ENCODE measurements at regions not wholly inside any gene's neighbourhood (a gene's known extent, or its start where the extent isn't known, plus 50 kb on each side); places are given as distances from the start of the nearest gene placed in this dataset.

DNA sequence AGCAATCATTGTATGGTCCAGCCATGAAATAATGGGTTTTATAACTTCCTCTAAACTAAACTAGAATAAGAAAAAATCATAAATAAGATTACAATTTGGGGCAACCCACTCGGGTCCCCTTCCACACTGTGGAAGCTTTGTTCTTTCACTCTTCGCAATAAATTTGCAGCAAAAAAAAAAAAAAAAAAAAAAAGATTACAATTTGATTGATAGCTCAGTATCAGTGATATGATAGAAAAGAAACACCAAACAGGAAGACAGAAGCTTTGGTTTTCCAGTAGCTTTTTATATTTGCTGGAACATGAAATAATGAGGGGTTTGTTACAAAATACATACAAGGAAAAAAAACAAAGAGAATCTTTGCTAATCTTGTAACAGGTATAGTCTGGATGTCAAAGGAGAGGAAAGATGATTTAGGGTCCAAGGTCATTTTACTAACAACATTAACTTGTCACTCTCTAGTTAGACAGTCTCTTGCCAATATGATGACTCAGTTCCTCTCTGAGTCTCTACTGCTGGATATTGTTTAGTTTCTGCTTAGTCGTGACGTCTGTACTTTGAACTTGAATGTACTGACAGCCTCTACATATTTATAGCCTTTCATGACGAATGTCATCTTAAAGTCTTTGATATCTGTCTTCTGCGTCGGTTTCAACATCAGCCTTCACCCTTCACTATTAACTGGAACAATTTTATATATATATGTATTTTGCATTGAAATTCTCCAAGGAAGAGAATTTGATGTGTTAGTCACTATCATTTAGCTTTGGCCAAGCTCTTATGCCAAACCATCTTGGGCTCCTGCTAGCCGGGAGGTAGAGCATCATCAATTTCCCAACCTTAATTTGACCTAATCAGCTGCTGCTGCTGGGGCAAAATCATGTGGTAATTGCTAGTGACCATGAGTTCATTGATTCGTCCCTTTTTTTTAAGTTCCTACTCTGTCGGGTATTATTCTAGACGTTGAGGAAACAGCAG, 213.1 kb upstream of the STXBP5 start:
- DNase-seq (ENCODE audit: low spot score) = no peak
- Mint-ChIP-seq H3K9me3 (peaks cover 15% of the 10 kb centered on the region), H3K4me1 (no peaks in the 10 kb centered on the region), H3K27ac (no peak overlapping the region), H3K27me3 (ENCODE audit: low read depth) (no peaks in the 10 kb centered on the region), H3K36me3 (no peaks in the 10 kb centered on the region), H3K4me3 (no peak overlapping the region)
- ATAC-seq = no peak
- POLR2A ChIA-PET = interaction anchor here (0.6 kb wide), 1 partner anchor 302 kb away, joined by 3 read pairs; no protein-coding TSS in a partner anchor
- TF ChIP-seq NFATC4 (CRISPR knock-in tag; IDR thresholded peaks at IDR 0.05) (no peak), ZNF671 (CRISPR knock-in tag; IDR thresholded peaks at IDR 0.05) (no peak)
- CTCF ChIA-PET = no interaction called here

DNA sequence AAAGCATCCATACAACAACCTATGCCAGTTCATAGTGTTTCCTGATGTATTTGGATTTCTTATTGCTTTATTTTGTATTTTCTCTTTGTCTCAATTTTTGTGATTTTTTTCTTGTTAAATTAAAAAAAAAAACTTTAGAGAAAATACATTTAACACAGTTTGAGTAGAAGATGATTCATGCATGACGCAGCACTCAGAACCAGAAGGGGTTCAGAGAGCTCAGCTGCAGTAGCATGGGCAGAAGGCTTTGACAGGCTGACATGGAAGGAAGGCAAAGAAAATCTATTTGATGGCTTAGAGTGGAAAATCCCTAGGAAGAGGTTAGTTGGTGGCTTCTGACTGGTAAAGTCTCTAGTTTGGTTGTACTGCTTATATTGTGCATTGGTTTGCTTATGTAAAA, 207.2 kb upstream of the STXBP5 start:
- POLR2A ChIA-PET = interaction anchor here (0.6 kb wide), 1 partner anchor 216 kb away, joined by 3 read pairs; no protein-coding TSS in a partner anchor
- Mint-ChIP-seq H3K4me1 (peaks cover 20% of the 10 kb centered on the region), H3K36me3 (no peaks in the 10 kb centered on the region), H3K27me3 (ENCODE audit: low read depth) (no peaks in the 10 kb centered on the region), H3K27ac (no peak overlapping the region), H3K4me3 (no peak overlapping the region), H3K9me3 (peaks cover 1% of the 10 kb centered on the region)
- CTCF ChIA-PET = no interaction called here
- ATAC-seq (no peak), DNase-seq (ENCODE audit: low spot score) (no peak)
- TF ChIP-seq JUN (CRISPR knock-in tag; IDR thresholded peaks at IDR 0.05) = no peak
- no peak for TF ChIP-seq ATF2 (CRISPR knock-in tag; IDR thresholded peaks at IDR 0.05; ENCODE audit: borderline replicate concordance, low read depth)
- no peak for TF ChIP-seq NR2C2 (CRISPR knock-in tag; IDR thresholded peaks at IDR 0.05)
- no peak for TF ChIP-seq E2F1 (CRISPR knock-in tag; IDR thresholded peaks at IDR 0.05)
- TF ChIP-seq MYBL2 (CRISPR knock-in tag; IDR thresholded peaks at IDR 0.05) = no peak
- no peak for TF ChIP-seq MXD4 (CRISPR knock-in tag; IDR thresholded peaks at IDR 0.05; ENCODE audit: borderline replicate concordance)
- no peak for TF ChIP-seq SP1 (CRISPR knock-in tag; conservative IDR thresholded peaks at IDR 0.05)
- no peak for TF ChIP-seq ATF1 (CRISPR knock-in tag; IDR thresholded peaks at IDR 0.05)
- no peak for TF ChIP-seq ZNF396 (CRISPR knock-in tag; IDR thresholded peaks at IDR 0.05; ENCODE audit: borderline replicate concordance)
- TF ChIP-seq, protein P1, sequence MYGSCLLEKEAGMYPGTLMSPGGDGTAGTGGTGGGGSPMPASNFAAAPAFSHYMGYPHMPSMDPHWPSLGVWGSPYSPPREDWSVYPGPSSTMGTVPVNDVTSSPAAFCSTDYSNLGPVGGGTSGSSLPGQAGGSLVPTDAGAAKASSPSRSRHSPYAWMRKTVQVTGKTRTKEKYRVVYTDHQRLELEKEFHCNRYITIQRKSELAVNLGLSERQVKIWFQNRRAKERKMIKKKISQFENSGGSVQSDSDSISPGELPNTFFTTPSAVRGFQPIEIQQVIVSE (CRISPR knock-in tag; IDR thresholded peaks at IDR 0.05; ENCODE audit: borderline replicate concordance) = no peak
- no peak for TF ChIP-seq GTF2I (CRISPR knock-in tag; conservative IDR thresholded peaks at IDR 0.05)
- TF ChIP-seq, protein P2, sequence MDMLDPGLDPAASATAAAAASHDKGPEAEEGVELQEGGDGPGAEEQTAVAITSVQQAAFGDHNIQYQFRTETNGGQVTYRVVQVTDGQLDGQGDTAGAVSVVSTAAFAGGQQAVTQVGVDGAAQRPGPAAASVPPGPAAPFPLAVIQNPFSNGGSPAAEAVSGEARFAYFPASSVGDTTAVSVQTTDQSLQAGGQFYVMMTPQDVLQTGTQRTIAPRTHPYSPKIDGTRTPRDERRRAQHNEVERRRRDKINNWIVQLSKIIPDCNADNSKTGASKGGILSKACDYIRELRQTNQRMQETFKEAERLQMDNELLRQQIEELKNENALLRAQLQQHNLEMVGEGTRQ (CRISPR knock-in tag; IDR thresholded peaks at IDR 0.05) = no peak
- TF ChIP-seq NFYB (CRISPR knock-in tag; conservative IDR thresholded peaks at IDR 0.05; ENCODE audit: low read depth) = no peak
- TF ChIP-seq SMAD3 (CRISPR knock-in tag; IDR thresholded peaks at IDR 0.05; ENCODE audit: borderline replicate concordance) = no peak
- no peak for TF ChIP-seq SMAD4 (CRISPR knock-in tag; IDR thresholded peaks at IDR 0.05)
- TF ChIP-seq, protein P3, sequence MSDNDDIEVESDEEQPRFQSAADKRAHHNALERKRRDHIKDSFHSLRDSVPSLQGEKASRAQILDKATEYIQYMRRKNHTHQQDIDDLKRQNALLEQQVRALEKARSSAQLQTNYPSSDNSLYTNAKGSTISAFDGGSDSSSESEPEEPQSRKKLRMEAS (CRISPR knock-in tag; IDR thresholded peaks at IDR 0.05) = no peak
- TF ChIP-seq ZNF232 (CRISPR knock-in tag; IDR thresholded peaks at IDR 0.05) = no peak

Measured in WTC11 (cell line).